HG03342 (cell line): ENCODE measurements at regions not wholly inside any gene's neighbourhood (a gene's known extent, or its start where the extent isn't known, plus 50 kb on each side); places are given as distances from the start of the nearest gene placed in this dataset.
"Not testable (repeated sequence)": the region's sequence is repeated elsewhere in the genome, so short reads cannot be mapped to it uniquely, and the experiment has no call there.

Source experiments
- ATAC-seq: cut with Tn5 transposase; IDR thresholded peaks from one replicate; pipeline ENCODE4 v1.9.1; 2021; ENCODE audit warnings: mild to moderate bottlenecking, moderate library complexity; ENCODE audit not compliant: unreplicated experiment

GRCh38 chr2:12549641-12550040, 167.1 kb upstream of the TRIB2 start:
- no peak for ATAC-seq

GRCh38 chr2:12552092-12552491, 164.6 kb upstream of the TRIB2 start:
- no peak for ATAC-seq

- peak; percentile 40 for ATAC-seq
Measured at GRCh38 chr2:12554224-12555011, 162.3 kb upstream of the TRIB2 start.

GRCh38 chr2:12555012-12555645, 161.6 kb upstream of the TRIB2 start:
- peak; percentile 47 for ATAC-seq

GRCh38 chr2:12556762-12557161, 160.0 kb upstream of the TRIB2 start:
- ATAC-seq, result no peak

GRCh38 chr2:12557688-12558087, 159.0 kb upstream of the TRIB2 start:
- ATAC-seq, result no peak

GRCh38 chr2:12558519-12558918, 158.2 kb upstream of the TRIB2 start:
- no peak for ATAC-seq

- no peak for ATAC-seq
Measured at GRCh38 chr2:12560618-12561017, 156.1 kb upstream of the TRIB2 start.

- ATAC-seq, result no peak
Measured at GRCh38 chr2:12567411-12567810, 149.3 kb upstream of the TRIB2 start.

GRCh38 chr2:12569510-12569909, 147.2 kb upstream of the TRIB2 start:
- not testable (repeated sequence) for ATAC-seq

- ATAC-seq, result not testable (repeated sequence)
Measured at GRCh38 chr2:12569929-12570328, 146.8 kb upstream of the TRIB2 start.

- no peak for ATAC-seq
Measured at GRCh38 chr2:12577091-12577490, 139.6 kb upstream of the TRIB2 start.

- no peak for ATAC-seq
Measured at GRCh38 chr2:12577567-12578253, 139.0 kb upstream of the TRIB2 start.

GRCh38 chr2:12579018-12579417, 137.7 kb upstream of the TRIB2 start:
- no peak for ATAC-seq

- no peak for ATAC-seq
Measured at GRCh38 chr2:12584338-12584737, 132.4 kb upstream of the TRIB2 start.

GRCh38 chr2:12585784-12586183, 131.0 kb upstream of the TRIB2 start:
- no peak for ATAC-seq

- ATAC-seq, result no peak
Measured at GRCh38 chr2:12587228-12587627, 129.5 kb upstream of the TRIB2 start.

- ATAC-seq, result peak; percentile 88
Measured at GRCh38 chr2:12587729-12588522, 128.8 kb upstream of the TRIB2 start.

GRCh38 chr2:12588986-12589385, 127.8 kb upstream of the TRIB2 start:
- no peak for ATAC-seq

- no peak for ATAC-seq
Measured at GRCh38 chr2:12589802-12590320, 126.9 kb upstream of the TRIB2 start.

GRCh38 chr2:12592296-12592695, 124.4 kb upstream of the TRIB2 start:
- no peak for ATAC-seq
